NCI-H1105 treated with DMSO at 0.1 percent for 48 hours (cell line): ENCODE measurements at regions not wholly inside any gene's neighbourhood (a gene's known extent, or its start where the extent isn't known, plus 50 kb on each side); places are given as distances from the start of the nearest gene placed in this dataset.
"Not testable (repeated sequence)": the region's sequence is repeated elsewhere in the genome, so short reads cannot be mapped to it uniquely, and the experiment has no call there.

Experiments used
- DNase-seq: peaks from one replicate; lab custom pipeline; 2025; lab: John Stamatoyannopoulos, UW

GRCh38 chrX:15116900-15117299 lies 153.0 kb downstream of the ASB9 start:
- DNase-seq, result no peak

- DNase-seq, result no peak
Observed at GRCh38 chrX:15114743-15115566, 154.9 kb downstream of the ASB9 start.

DNA sequence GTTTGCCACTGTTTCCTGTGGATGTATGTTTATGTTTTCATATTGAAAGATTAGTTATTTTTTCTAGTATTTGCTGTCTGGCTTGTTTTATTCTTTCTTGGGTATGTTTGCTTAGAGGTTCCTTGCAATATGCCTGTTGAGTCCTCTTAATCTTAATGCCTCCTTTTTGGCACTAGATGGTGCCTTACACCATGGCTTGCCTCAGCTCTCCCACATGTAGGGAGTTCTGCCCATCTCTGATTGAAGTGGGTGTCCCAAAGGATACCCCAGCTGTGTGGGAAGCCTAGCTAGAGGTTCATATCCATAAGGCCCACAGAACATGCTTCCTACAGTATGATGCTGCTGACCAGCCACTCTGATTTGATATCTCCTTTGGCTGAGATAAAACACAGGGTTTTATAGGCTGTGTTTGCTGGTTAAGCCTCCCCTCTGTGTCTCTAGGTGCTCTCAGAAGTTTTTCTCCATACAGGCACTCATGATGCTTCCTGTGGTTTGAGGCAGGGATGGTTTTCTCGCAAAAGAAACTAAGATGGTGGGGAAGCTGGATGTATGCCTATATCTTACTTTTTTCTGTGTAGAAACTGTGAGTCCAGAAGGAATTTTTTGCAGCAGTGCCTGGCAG lies 162.4 kb downstream of the ASB9 start:
- DNase-seq, result no peak

GRCh38 chrX:15098505-15098904 lies 171.4 kb downstream of the ASB9 start:
- DNase-seq, result no peak

DNA sequence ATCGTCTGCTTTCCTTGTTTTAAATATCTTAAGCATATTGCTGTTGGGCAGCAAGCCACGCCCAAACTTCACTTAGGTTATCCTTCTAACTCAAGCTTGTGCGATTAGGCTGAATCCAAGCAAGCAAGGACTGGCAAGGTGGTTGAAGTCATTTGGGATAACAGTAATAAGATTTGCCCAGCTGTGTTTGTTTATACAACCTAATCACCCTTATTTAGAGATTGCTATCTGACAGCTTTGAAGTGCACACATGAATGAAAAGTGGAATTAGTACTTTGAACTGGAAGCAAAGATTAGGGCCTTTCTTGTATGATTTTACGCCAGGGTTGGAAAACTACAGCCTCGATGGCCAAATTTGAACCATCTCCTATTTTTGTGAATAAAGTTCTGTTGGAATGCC lies 182.1 kb downstream of the ASB9 start:
- peak; percentile 36 for DNase-seq

GRCh38 chrX:15073313-15073712 lies 196.6 kb downstream of the ASB9 start:
- no peak for DNase-seq

DNA sequence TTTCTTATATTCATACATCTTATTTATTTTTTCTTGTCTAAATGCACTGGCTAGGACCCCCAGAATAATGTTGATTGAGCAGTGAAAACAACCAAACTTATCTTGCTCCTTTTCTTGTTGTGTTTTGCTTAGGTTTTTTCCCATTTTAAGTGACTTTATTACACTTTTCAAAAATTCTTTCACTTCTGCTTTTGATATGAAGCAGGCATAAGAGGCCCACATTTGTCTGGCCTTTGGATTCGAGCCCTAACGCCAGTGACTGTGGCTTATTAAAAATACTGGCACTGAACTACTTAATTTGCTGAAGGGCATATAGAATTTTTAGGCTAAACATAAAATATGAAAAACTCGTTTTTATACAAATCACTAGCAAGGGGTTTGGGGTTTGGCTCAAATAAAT lies 197.0 kb downstream of the ASB9 start:
- no peak for DNase-seq

DNA sequence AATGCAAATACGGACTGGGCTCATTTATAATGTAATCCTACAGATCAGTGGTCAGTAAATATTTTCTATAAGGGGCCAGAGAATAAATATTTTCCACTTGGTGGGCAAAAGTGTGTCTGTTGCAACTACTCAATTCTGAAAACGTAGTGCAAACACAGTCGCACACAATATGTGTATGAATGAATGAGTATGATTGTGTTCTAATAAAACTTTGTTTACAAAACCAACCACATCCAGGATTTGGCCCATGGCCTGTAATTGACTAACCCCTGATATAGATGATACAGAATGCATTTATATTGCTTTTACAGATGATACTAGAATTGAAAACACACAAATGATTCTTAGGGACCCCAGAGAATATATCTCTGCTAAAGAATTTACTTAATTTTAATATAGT lies 197.6 kb downstream of the ASB9 start:
- no peak for DNase-seq

DNA sequence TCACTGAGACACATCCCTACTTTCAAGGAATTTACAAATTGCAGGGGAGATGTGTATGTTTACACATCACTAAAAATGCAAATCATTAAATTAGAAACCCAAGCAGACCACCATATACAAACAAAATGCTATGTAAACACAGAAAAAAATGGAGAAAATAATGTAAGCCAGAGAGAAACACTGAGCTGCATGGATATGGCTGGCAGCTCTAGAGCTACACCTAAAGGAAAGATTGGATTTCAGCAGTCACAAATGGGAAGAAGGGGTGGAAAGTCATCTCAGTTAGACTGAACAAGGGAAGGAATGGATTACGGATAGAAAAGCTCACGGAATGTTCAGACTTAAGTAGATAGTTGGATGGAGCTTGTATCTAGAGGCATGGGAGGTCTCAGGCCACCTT lies 186.3 kb downstream of the MOSPD2 start:
- no peak for DNase-seq

DNA sequence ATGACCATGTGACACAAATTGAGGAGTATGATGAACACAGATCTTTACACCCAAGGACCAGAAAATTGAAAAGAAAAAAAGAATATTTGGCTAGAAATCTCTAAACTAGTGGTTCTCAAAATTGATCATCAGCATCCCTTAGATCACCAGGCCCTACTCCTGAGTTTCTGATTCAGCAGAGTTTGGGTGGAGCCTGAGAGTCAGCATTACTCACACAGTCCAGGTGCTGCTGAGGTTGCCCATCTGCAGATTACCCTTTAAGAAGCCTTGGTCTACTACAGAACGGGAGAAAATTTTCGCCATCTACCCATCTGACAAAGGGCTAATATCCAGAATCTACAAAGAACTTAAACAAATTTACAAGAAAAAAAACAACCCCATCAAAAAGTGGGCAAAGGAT lies 182.8 kb downstream of the MOSPD2 start:
- DNase-seq, result no peak

DNA sequence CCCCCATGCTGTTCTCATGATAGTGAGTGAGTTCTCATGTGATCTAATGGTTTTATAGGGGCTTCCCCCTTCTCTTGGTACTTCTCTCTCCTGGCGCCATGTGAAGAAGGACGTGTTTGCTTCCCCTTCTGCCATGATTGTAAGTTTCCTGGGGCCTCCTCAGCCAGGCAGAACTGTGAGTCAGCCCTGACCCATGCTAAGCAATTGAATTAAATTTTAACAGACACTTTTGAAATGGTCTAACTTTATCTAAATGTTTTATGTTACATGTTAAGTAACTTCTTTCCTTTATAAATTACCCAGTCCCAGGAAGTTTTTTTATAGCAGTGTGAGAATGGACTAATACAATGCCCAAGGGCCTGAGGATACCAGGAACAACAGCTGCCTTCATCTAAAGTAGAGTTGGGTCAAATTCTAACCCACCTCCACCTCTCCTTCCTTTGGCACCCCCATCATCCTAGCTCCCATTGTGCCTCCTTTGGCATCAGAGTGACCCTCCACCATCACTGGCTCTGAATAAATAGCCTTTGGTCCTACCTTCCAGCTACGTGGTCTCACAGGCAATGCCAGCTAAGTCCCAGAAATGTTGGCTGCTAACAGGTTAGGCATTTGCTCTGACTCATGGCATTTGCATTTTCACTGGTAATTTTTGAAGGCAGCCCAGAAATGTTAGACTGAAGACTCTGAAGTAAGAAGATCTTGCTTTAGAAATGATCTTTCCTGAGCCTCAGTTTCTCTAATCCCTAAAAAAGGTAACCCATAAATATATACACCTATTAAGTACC lies 182.1 kb downstream of the MOSPD2 start:
- no peak for DNase-seq

DNA sequence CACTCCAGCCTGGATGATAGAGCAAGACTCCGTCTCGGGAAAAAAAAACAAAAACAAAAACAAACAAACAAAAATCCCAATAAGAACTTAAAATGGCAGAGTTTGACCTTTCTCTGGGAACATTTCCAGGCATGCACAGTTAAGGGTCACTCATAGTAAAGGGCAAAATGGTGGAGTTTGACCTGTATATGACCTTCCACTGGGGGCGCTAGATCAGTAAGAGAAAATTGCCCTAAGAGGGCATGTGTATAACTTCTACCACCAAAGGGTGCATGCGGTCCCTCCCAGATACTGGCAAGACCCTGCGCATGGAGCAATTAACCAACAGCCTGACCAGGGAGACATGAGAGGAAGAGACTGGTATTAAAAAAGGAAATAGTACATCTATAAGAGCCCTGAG lies 177.2 kb downstream of the MOSPD2 start:
- DNase-seq, result no peak

DNA sequence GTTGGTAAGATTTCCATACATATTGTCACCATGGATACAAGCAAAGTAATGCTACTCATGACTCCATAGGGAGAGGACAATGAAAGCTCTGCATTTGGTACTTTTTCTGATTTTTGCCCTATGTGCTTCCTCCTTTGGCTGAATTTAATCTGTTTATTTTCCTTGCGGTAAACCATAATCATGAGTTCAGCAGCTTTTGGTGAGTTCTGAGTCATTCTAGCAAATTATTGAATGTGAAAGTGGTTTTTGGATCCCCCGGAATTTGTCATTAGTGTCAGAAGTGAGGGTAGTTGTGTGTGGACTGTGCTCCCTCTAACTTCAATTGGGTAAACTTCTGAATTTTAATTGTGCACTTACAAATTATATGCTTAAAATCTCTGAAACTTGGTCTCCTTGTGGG lies 170.3 kb downstream of the MOSPD2 start:
- no peak for DNase-seq

GRCh38 chrX:15033917-15034316 lies 160.7 kb downstream of the MOSPD2 start:
- no peak for DNase-seq

DNA sequence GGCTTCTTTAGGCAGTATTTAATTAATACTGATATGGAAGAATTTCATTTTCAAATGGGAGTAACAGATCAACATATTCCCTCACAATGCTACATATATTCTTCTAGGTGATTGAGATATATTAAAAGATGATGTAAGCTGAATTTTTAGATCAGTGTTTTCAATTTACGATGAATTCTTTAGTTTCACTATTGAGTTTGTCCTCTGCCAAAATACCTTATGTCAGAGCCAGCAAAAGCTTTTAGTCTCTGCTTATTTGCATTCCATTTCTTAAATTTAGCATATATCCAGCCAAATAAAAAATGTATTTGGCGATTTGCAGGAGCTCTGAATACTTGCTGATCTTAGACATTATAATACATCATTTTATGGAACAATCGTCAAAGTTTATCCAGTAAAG lies 144.3 kb downstream of the MOSPD2 start:
- DNase-seq, result no peak

DNA sequence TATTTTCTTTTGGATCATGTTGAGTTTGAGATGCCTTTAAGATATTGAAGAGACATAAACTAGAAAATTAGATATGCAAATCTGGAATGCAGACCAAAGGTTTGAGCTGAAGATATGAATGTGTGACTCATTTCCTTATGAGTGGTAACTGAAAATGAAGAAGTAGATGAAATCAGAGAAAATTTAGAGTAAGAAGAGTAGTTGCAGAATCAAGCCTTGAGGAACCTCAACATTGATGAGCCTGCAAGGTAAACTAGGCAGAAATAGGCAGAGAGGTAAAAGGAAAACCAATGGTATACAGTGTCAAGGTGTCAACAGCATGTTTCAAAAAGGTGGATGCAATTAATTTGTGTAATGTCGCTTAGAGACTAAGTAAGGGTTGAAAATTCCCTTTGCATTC lies 142.8 kb downstream of the MOSPD2 start:
- DNase-seq, result no peak

DNA sequence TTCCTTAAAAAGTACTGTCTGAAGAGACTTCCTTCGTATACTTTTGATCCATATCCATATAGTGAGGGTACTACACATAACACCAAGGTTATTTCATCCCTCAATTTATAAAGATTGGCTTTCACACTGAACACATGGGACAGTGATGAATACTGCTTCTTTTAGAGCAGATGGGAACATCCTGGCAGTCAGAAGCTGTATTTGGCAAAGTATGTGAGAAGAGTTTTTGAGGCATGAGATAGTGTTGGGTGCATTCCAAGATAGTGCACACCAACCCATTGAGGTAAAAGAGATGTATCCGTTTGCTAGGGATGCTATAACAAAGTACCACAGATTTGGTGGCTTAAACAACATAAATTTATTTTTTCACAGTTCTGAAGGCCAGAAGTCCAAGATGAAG lies 141.1 kb downstream of the MOSPD2 start:
- no peak for DNase-seq

DNA sequence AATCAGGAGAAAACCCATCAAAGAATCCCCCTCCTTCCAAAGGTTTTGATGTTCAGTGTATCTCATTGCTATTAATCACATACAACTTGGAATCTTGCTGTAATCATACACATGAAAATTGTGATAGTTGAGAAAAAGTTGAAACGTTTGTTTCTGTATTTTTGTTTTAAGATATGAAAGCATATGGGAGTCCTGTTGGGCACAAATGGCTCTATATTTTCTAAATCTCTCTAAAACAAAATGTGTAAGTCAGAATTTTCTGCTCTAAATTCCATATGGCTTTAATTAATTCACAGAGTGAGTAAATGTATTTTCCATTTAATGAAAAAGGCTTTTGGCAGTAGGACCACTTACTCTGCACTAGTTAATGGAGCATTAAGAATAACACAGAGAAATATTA lies 140.2 kb downstream of the MOSPD2 start:
- DNase-seq, result no peak

GRCh38 chrX:14997271-14997670 lies 124.0 kb downstream of the MOSPD2 start:
- no peak for DNase-seq

GRCh38 chrX:14984425-14984824 lies 111.2 kb downstream of the MOSPD2 start:
- not testable (repeated sequence) for DNase-seq
